Dendritic cell treated with granulocyte-macrophage colony-stimulating factor and Interleukin-4, amounts not matched to agents 40 ng/mL and 50 ng/mL, for 4 days (primary cell): ENCODE measurements at regions not wholly inside any gene's neighbourhood (a gene's known extent, or its start where the extent isn't known, plus 50 kb on each side); places are given as distances from the start of the nearest gene placed in this dataset.
"Not testable (repeated sequence)": the region's sequence is repeated elsewhere in the genome, so short reads cannot be mapped to it uniquely, and the experiment has no call there.

Experiments
- H3K27ac Mint-ChIP-seq: one replicate; pipeline ENCODE4 v1.8.0; 2022; ENCODE audit warnings: mild to moderate bottlenecking, mixed read lengths
- H3K27me3 Mint-ChIP-seq: one replicate; pipeline ENCODE4 v1.8.0; 2022; ENCODE audit warnings: mild to moderate bottlenecking, mixed read lengths
- H3K36me3 Mint-ChIP-seq: one replicate; pipeline ENCODE4 v1.8.0; 2022; ENCODE audit warnings: low read depth, mixed read lengths
- H3K4me1 Mint-ChIP-seq: one replicate; pipeline ENCODE4 v1.8.0; 2022; ENCODE audit warnings: low read depth, mixed read lengths
- H3K4me3 Mint-ChIP-seq: one replicate; pipeline ENCODE4 v1.8.0; 2022; ENCODE audit warnings: mild to moderate bottlenecking, moderate library complexity, mixed read lengths
- H3K9me3 Mint-ChIP-seq: one replicate; pipeline ENCODE4 v1.8.0; 2022; ENCODE audit warnings: mixed read lengths
- intact Hi-C: fragments of 100-400 bp; cut with micrococcal nuclease; formaldehyde crosslinking; loops from one replicate; pipeline ENCODE4 v1.15.0; 2022

DNA sequence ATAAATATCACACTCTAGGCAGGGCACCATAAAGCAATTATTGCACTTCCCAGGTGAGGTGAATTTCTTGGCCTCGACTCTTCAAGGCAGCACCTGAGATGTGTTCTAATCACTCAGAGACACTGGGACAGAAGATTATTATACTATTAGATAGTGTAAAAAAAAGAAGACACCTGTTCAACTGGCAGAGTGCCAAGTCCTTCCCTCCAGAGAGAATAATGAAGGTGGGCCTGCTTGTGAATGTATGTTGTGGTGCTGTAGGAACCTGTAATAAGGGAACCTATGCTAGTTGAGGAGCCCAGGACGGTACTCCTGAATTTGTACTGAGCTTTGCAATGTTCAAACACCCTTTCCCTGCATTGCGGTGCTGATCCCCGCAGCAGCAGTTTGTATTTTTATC lies 107.5 kb downstream of the NXPE2 start:
- no peaks in the 10 kb centered on the region for H3K9me3 Mint-ChIP-seq
- no peaks in the 10 kb centered on the region for H3K36me3 Mint-ChIP-seq
- intact Hi-C loops = no loop called here
- no peaks in the 10 kb centered on the region for H3K27me3 Mint-ChIP-seq
- no peak overlapping the region for H3K27ac Mint-ChIP-seq
- H3K4me1 Mint-ChIP-seq = no peaks in the 10 kb centered on the region
- H3K4me3 Mint-ChIP-seq = no peak overlapping the region

DNA sequence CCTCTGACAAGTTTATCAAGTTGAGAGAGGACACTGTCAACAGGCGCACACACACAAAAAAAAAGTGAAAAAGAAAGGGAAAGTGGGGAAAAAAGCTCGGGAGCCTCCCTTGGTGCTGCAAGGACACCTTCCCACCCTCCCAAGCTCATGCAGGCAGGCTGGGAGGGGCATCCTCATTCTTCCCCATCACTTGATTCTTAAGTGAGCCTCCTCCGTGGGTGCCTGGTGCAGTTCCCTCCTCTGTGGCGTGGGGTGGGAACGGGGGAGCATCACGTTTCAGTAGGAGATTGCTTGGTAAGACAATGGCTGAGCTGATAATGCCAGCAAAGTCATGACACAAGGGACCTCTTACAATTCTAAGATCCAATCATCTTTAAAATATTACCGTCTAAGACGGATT lies 108.8 kb downstream of the NXPE2 start:
- no peak overlapping the region for H3K4me3 Mint-ChIP-seq
- no peaks in the 10 kb centered on the region for H3K4me1 Mint-ChIP-seq
- no peaks in the 10 kb centered on the region for H3K27me3 Mint-ChIP-seq
- no peaks in the 10 kb centered on the region for H3K9me3 Mint-ChIP-seq
- H3K36me3 Mint-ChIP-seq = no peaks in the 10 kb centered on the region
- H3K27ac Mint-ChIP-seq = no peak overlapping the region
- intact Hi-C loops = no loop called here

DNA sequence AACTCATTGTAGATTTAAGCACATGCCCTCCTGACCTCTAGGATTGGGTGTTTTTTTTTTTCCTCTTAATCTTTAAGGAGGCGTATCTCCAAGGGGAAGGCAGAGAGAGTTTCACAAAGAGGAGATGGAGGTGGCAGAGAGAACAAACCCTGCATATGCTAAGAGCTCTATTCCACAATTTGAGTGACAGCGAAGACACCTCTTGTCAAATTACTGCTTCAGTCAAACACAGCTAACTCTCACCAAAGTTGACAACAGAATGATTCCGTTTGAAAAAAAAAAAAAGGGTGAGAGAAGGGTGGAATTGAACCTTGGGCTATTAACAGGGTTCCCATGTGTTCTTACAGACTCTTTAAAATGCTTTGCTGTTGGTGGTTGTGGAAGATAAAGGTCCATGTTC lies 112.6 kb downstream of the NXPE2 start:
- Mint-ChIP-seq H3K9me3 (no peaks in the 10 kb centered on the region), H3K4me3 (no peak overlapping the region), H3K4me1 (no peaks in the 10 kb centered on the region), H3K36me3 (no peaks in the 10 kb centered on the region), H3K27ac (no peak overlapping the region), H3K27me3 (no peaks in the 10 kb centered on the region)
- intact Hi-C loops = no loop called here

DNA sequence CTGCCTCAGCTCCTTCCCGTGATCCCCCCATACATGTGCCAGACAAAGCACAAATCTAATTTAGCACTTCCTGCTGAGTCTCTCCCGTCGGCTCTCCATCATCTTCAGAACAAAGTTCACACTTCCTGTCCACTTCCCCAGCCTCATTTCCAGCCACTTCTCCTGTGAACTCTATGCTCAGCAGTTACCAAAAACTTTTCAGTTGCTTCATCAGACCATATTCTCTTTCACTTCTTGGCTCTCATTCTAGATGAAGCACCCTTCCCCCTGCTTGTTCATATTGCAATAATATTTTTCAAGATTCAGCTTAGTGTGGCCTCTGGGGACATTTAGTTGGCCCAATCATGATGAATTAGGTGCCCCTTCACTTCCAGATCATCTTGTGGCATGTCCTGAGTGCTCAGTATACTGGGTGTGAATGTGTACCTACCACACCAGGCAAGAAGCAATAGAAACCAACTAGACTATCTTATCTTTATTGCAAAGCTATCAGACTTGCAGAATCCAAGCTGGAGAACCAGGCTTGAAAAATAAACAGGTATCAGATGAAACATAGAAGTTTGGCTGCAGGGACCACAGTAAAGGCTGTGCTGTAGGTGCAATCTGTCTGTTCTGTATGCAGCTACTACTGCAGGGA lies 115.8 kb downstream of the NXPE2 start:
- no peaks in the 10 kb centered on the region for H3K36me3 Mint-ChIP-seq
- intact Hi-C loops = no loop called here
- no peak overlapping the region for H3K4me3 Mint-ChIP-seq
- H3K27me3 Mint-ChIP-seq = peaks cover 2% of the 10 kb centered on the region
- H3K9me3 Mint-ChIP-seq = no peaks in the 10 kb centered on the region
- H3K4me1 Mint-ChIP-seq = no peaks in the 10 kb centered on the region
- no peak overlapping the region for H3K27ac Mint-ChIP-seq

DNA sequence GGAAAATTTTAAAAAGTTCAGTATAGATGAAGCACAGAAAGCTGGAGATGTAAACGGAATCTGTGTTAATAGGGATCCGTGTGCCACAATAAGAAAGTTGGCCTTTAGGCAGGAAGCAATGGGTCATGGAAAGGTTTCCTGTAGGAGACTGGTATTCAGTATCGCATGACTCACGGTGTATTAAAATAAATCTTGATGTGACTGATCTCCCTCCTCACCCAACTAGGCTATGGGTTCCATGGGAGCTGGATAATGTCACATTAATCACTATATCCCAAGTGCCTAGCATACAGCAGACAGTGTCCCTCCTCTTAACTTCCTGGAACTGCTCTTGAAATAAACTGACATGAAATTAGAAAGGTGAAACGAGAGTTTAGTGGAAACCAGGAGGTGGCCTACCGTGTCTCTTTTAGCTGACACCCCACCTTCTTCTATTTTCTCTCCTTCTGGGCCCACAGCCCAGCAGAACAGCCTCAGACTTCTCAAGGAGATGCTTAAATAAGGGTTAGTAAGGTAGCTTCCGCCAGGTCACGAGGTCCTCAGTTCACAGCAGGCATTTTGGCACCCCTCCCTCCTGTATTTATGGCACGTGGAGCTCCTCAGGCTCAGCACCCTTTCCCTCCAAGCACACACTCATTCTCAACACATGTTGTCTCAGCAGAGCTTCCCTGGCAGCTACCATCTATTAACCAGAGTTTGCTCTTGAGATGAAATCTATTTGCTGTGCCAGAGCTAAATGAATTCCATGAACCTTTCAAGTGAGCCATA lies 118.8 kb downstream of the NXPE2 start:
- Mint-ChIP-seq H3K9me3 (no peaks in the 10 kb centered on the region), H3K27ac (no peak overlapping the region), H3K4me3 (no peak overlapping the region), H3K27me3 (peaks cover 5% of the 10 kb centered on the region), H3K36me3 (no peaks in the 10 kb centered on the region), H3K4me1 (no peaks in the 10 kb centered on the region)
- intact Hi-C loops = no loop called here

DNA sequence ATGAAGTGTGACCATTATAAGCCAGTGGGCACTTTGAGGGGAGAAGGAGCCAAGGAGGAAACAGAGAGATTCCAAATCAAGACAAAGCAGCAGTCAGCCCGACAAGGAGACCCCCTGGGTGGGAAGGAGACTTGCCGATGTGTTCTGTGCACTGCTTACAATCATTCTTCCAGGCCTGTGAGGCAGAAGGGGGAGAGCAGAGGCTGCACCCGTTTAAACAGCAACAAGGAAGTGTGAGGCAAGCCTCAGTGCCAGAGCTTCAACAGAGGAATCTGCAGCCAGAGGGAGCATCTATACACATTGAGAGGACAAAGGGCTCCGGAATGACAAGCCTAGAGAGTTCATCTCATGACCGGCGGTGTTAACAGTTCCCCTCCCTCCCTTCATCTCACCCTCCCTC lies 121.1 kb downstream of the NXPE2 start:
- Mint-ChIP-seq H3K9me3 (no peaks in the 10 kb centered on the region), H3K4me3 (no peak overlapping the region), H3K4me1 (no peaks in the 10 kb centered on the region), H3K27ac (no peak overlapping the region), H3K36me3 (no peaks in the 10 kb centered on the region), H3K27me3 (peaks cover 5% of the 10 kb centered on the region)
- intact Hi-C loops = no loop called here

DNA sequence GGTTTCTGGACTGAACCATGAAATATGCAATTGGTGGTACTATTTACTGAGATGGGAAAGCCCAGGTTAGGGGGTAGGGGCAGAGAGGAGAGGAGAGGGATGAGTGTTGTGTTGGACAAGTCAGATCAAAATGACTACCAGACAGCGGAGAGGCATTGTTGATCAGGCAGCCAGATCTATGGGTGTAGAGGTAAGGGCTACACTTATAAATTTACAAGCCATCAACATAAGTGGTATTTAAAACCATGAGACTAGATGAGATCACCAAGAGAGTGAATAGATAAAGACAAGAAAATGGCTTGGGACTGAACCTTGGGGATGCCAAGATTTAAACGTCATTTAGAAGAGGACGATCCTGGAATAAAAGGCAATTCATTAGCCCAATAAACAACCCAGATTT lies 123.4 kb downstream of the NXPE2 start:
- H3K27ac Mint-ChIP-seq = no peak overlapping the region
- no peak overlapping the region for H3K4me3 Mint-ChIP-seq
- H3K27me3 Mint-ChIP-seq = peaks cover 5% of the 10 kb centered on the region
- intact Hi-C loops = no loop called here
- H3K9me3 Mint-ChIP-seq = peaks cover 8% of the 10 kb centered on the region
- H3K36me3 Mint-ChIP-seq = no peaks in the 10 kb centered on the region
- no peaks in the 10 kb centered on the region for H3K4me1 Mint-ChIP-seq

DNA sequence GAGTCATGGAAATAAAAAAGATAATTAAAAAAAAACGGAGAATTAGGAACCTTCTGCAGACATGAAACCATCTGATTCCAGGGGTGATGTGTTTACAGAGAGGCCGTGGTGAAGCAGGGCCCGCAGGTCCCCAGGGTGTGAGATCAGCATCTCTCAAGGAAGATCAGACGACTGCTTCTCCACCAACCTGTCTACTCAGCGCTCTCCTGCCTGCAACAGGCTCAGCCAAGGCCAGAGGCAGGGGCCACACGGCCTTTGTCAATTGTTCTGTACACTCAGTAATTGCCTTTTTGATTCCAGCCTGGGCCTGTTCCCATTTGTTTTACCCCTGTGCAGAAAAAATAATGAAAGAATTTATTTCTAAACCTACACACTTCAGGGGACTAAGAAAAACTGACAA lies 124.6 kb downstream of the NXPE2 start:
- Mint-ChIP-seq H3K36me3 (no peaks in the 10 kb centered on the region), H3K27ac (no peak overlapping the region), H3K27me3 (peaks cover 5% of the 10 kb centered on the region), H3K4me1 (no peaks in the 10 kb centered on the region), H3K9me3 (peaks cover 8% of the 10 kb centered on the region), H3K4me3 (no peak overlapping the region)
- intact Hi-C loops = no loop called here

DNA sequence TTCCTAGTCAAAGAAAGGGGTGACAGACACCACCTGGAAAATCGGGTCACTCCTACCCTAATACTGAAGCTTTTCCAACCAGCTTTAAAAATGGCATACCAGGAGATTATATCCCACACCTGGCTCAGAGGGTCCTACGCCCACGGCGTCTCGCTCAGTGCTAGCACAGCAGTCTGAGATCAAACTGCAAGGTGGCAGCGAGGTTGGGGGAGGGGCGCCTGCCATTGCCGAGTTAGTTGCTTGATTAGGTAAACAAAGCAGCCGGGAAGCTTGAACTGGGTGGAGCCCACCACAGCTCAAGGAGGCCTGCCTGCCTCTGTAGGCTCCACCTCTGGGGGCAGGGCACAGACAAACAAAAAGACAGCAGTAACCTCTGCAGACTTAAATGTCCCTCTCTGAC lies 127.1 kb downstream of the NXPE2 start:
- intact Hi-C loops, H3K27me3 Mint-ChIP-seq, H3K27ac Mint-ChIP-seq, H3K9me3 Mint-ChIP-seq, H3K4me3 Mint-ChIP-seq, H3K4me1 Mint-ChIP-seq, H3K36me3 Mint-ChIP-seq: not testable (repeated sequence)

DNA sequence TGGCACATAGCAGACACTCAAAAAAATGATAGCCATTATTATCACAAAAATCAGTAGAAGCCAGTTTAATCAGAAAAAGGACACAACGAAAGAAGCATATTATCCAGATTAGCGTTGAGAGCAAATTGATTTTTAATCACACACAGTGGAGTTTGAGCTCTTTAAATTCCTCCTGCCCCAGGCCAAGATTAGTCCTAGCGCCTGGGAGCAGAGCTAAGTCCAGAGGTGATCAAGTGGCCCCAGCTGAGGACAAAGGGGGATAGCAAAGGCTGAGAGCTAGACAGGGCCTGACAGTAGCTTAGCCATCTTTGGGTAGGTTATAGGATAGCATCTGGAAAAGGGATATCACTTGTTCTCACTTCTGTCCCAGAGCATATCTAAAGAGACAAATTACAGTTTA lies 133.6 kb downstream of the NXPE2 start:
- no peak overlapping the region for H3K4me3 Mint-ChIP-seq
- intact Hi-C loops = no loop called here
- H3K27ac Mint-ChIP-seq = no peak overlapping the region
- H3K27me3 Mint-ChIP-seq = no peaks in the 10 kb centered on the region
- H3K9me3 Mint-ChIP-seq = no peaks in the 10 kb centered on the region
- no peaks in the 10 kb centered on the region for H3K4me1 Mint-ChIP-seq
- H3K36me3 Mint-ChIP-seq = no peaks in the 10 kb centered on the region

DNA sequence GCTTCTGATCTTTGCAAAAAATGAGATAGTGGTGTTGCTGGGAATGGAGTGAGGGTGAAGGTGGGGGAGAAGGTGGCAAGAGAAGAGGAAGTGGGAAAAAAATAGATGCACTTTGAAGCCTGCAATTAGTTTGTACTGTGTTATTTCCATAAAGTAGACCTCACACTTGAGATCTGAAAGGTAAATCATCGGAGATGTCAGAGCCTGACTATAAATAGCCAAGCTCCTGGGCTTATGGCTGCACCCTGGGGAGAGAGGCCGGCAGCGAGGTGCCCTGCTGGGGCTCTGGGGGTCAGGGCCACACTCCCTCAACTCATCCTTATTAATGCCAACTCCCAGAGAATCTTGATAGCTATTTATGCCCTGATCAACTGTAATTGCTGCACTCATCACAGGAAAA lies 134.4 kb downstream of the NXPE2 start:
- Mint-ChIP-seq H3K4me1 (no peaks in the 10 kb centered on the region), H3K27ac (no peak overlapping the region)

DNA sequence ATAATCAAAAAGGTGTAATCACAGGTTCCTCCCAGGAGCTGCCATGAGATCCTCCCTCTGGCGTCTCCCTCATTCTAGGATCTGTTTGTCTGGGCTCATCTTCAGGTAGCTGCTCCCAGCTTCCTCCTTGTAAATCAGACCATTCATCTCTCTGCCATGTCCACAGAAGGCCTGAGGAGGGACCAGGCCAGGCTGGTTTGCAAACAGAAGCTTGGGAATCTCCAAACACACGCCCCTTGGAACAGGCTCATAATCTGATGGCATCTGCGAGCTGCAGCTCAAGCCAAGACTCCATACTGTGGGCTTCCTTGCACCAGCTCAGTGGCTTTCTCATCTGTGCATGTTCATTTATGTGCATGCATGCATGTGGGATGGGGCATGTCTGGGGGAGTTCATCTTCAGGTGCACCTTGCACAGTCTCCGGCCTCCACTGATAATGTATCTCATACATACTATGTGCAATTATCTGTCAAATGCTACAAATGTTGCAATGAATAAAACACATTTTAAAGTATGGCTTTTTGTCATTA lies 134.9 kb downstream of the NXPE2 start:
- intact Hi-C loops = no loop called here
- no peak overlapping the region for H3K4me3 Mint-ChIP-seq
- H3K36me3 Mint-ChIP-seq = no peaks in the 10 kb centered on the region
- no peaks in the 10 kb centered on the region for H3K4me1 Mint-ChIP-seq
- no peaks in the 10 kb centered on the region for H3K9me3 Mint-ChIP-seq
- H3K27ac Mint-ChIP-seq = no peak overlapping the region
- H3K27me3 Mint-ChIP-seq = no peaks in the 10 kb centered on the region

More for the DNA sequence above, 134.4 kb downstream of the NXPE2 start:
- Mint-ChIP-seq H3K9me3 (no peaks in the 10 kb centered on the region), H3K36me3 (no peaks in the 10 kb centered on the region), H3K4me3 (no peak overlapping the region), H3K27me3 (no peaks in the 10 kb centered on the region)
- intact Hi-C loops = no loop called here

DNA sequence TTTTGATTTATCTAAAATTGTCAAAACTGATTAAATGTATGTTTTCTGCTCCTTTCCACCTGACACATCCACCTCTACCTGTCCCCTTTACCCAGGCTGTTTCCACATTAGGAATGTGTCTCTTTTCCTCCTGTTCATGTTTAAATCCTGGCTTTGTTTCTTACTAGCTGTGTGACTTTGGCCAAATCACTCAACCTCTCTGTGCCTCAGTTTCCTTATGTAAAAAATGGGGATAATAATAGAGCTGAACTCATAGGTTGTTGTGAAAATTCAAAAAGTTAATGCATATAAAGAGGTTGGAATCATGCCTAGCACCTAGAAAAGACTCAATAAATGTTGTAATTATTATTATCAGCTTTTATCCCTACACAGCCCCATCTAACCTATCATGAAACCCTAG lies 136.8 kb downstream of the NXPE2 start:
- Mint-ChIP-seq H3K4me3 (no peak overlapping the region), H3K27me3 (no peaks in the 10 kb centered on the region), H3K9me3 (no peaks in the 10 kb centered on the region), H3K36me3 (no peaks in the 10 kb centered on the region), H3K27ac (no peak overlapping the region), H3K4me1 (no peaks in the 10 kb centered on the region)
- intact Hi-C loops = no loop called here

DNA sequence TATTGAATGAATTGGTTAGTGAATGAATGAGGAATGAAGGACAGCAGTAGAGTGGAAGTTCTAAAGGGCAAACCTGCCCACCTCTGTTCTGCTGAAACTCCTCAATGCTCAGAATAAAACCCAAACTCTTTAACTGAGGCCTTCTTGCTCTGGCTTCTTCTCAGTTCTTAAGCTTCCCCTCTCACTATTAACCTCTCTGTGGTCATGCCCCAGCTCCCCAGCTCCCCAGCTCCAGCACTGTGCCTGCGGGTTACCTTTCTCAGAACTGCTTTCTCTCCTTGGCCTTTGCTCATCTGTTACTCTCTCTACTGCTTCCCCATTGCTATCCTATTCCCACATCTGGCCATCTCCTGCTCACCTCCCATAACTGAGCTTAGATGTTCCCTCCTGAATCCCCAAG lies 137.4 kb downstream of the NXPE2 start:
- Mint-ChIP-seq H3K27ac (no peak overlapping the region), H3K9me3 (no peaks in the 10 kb centered on the region), H3K36me3 (no peaks in the 10 kb centered on the region), H3K4me3 (no peak overlapping the region), H3K27me3 (no peaks in the 10 kb centered on the region), H3K4me1 (no peaks in the 10 kb centered on the region)
- intact Hi-C loops = no loop called here

DNA sequence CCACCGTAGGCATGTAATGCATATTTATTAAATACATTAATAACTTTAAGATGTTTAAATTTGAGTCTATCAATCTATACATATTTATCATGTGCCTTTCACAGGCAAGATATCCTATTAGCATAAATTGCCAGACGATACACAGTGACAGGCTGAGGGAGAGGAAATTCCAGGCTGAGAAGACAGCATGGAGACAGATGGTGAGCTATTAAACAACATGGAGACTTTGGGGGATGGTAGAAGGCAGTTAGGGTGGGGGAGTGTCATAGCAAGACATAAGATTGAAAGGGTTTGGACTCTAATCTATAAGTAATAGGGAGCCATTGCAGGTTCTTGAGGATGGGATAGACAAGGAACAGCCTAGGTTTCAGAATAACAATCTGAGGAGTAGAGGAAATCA lies 138.5 kb downstream of the NXPE2 start:
- H3K27ac Mint-ChIP-seq = no peak overlapping the region
- no peaks in the 10 kb centered on the region for H3K9me3 Mint-ChIP-seq
- intact Hi-C loops = no loop called here
- H3K4me1 Mint-ChIP-seq = no peaks in the 10 kb centered on the region
- no peaks in the 10 kb centered on the region for H3K27me3 Mint-ChIP-seq
- no peak overlapping the region for H3K4me3 Mint-ChIP-seq
- no peaks in the 10 kb centered on the region for H3K36me3 Mint-ChIP-seq
